NCI-H748 (cell line): ENCODE measurements at regions not wholly inside any gene's neighbourhood (a gene's known extent, or its start where the extent isn't known, plus 50 kb on each side); places are given as distances from the start of the nearest gene placed in this dataset.

Experiments
- DNase-seq: peaks from one replicate; lab custom pipeline; 2025; ENCODE audit not compliant: unreplicated experiment; lab: John Stamatoyannopoulos, UW

DNA sequence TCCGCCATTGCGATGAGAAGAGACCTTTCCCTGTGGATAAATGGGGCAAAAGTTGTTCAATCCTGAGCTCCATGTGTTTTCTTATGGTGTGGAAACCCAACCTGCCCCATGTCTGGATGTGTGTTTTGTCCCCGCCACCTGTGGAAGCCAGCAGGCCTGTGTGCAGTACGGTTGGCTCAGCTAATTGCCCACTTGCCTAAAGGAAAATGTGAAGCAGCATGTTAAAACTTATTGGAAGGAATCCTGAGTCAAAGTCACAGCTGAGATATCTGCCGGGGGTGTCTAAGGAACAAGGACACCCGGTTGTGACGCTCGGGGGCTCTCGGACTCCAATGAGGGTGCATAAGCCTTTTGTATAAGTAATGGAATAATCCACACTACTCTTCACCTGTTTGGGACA is 361.1 kb upstream of the IRX1 start:
- DNase-seq: no peak

- DNase-seq: no peak
Observed at GRCh38 chr5:3230941-3231340, 364.7 kb upstream of the IRX1 start.

GRCh38 chr5:3230254-3230653 is 365.4 kb upstream of the IRX1 start:
- DNase-seq: no peak

GRCh38 chr5:3226196-3226920 is 369.3 kb upstream of the IRX1 start:
- DNase-seq: peak; percentile 61

GRCh38 chr5:3225201-3225960 is 370.3 kb upstream of the IRX1 start:
- no peak for DNase-seq

GRCh38 chr5:3222924-3223323 is 372.7 kb upstream of the IRX1 start:
- no peak for DNase-seq

GRCh38 chr5:3221432-3221831 is 374.2 kb upstream of the IRX1 start:
- DNase-seq: no peak

DNA sequence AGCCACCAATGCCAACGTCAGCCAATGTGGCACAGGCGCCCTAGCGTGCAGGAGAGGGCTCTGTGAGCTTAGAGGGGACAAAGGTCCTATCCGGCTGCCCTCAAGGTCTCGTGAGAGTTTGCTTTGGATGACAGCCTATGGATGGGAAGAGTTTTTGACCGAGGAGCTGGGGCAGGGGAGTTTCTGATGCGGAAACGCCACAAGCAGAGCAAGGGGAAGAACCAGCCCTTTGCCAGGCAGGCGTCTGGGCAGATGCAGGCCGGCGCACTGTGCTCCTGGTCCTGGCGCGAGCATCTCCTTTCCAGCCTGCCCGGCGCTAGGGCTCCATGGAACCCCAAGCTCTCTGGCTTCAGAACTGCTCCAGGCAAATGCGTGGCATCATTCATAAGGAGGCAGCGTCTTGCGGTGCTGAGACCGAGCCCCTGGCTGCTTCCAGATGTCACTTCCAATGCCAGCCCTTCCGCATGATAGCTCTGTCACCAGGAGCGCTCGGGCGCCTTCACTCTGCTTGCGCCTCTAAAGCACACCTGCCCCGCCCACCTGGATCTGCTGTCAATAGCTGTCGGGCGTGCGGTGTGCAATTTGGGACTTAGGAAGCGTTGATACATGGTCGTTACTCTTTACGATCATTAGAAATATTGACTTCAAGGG is 374.9 kb upstream of the IRX1 start:
- DNase-seq: peak; percentile 75

DNA sequence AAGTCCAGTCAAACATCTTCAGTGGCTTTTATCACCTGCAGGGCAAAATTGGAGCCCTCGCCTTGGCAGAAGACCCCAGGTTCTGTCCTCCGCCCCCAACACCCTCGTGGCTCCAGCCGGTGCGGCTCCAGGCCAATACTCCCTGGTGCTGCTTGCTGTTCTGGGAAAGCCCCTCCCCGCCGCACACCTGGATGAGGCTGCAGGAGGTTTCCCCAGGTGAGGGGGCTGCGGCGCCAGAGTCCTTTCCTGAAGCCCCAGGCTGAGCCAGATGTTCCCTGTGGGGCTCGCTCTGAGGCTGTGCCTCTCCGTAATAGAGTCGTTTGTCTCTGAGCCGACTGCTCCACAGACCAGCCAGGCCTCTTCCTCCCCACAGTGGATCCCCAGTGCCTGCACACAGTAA is 375.4 kb upstream of the IRX1 start:
- DNase-seq: no peak

DNA sequence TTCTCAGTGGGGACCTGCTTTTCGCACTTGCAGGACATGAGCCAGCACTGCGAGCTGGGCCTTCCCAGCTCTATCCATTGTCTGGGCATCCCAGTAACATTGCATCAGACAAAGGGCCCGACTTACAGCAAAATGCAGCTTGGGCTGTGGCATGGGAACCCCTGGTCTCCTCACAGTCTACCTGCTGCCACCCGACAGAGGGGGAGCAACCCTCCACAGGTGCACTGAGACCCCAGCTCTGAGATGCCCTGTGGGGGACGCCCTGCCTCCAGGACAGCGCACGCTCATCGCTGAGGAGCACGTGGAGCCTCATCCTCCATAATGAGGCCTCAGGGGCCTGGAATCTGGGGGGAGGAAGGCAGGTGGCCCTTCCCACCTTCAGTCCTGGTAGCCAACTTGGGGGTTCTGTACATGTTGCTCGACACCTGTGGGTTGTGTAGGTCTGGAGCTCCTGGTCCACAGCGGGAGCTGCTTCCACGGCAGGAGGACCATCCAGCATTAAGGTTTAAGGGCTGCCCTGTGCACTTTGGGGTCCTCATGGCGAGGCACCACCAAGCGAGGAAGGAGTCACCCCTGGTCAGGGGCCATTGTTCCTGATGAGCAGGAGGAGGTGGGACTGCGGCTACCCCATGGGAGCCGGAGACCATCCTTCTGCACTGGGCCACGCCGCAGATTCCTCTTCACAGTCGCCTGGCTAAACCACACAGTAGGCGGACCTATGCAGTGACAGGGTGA is 376.5 kb upstream of the IRX1 start:
- no peak for DNase-seq

- no peak for DNase-seq
Observed at GRCh38 chr5:3217771-3218495, 377.7 kb upstream of the IRX1 start.

- no peak for DNase-seq
Observed at GRCh38 chr5:3217114-3217513, 378.5 kb upstream of the IRX1 start.

DNA sequence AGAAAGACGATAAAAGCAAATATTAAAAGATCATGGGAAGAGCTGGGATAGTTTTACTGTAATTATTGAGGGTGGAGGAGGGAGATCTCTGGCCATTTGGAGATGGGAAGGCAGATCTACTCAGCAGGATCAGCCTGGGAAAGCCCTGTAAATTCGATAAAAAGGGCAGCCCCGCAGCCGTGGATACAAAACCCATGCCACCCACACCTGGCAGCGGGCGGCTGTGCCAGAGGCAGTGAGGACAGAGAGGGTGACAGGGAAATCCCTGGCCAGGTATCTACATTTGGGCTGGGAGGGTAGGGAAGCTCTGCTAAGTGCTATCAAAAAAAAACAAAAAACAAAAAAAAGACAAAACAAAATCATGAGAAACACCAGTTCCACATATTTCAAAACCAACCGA is 379.2 kb upstream of the IRX1 start:
- no peak for DNase-seq

DNA sequence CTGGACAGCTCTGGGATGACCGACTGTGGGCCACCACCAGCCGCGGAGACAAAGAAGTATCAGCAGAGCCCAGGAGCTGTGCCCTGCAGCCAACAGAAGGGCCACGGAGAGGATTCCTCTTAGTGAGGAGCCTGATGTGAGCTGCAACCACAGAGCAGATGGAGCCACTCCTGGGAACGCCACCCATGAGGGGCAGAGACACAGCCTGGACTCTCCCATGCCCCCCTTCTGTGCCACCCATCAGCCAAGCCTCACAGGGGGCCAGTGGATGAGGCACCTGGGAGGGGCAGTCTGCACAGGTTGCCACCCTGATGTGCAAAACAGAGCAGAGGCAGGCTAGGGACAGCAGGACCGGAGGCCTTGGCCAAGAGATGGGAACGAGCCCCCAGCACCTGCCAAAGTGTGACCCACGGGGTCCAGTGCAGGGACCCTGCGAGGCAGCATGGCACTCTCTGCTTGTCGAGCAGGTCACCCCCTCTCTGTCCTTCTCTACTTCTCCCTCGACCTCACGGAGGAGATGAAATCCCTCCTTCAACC is 380.7 kb upstream of the IRX1 start:
- no peak for DNase-seq

DNA sequence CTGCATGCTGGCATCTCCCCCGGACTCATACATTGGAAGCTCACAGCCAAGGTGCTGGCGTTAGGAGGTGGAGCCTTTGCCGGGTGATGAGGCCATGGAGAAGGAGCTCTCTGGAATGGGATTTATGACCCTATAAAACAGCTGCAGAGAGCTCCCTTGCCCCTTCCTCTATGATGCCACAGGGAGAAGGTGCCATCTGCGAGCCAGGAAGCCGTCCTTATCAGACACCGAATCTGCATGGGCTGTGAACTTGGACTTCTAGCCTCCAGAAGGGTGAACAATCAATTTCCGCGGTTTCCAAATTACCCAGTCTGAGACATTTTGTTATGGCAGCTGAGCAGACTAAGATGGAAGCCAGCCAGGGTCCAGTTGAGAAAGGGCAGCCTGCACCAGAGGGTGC is 381.2 kb upstream of the IRX1 start:
- DNase-seq: no peak

- no peak for DNase-seq
Observed at GRCh38 chr5:3212869-3213268, 382.8 kb upstream of the IRX1 start.

GRCh38 chr5:3210531-3210930 is 385.1 kb upstream of the IRX1 start:
- no peak for DNase-seq

- DNase-seq: no peak
Observed at GRCh38 chr5:3209918-3210317, 385.7 kb upstream of the IRX1 start.

- no peak for DNase-seq
Observed at GRCh38 chr5:3202570-3202969, 393.1 kb upstream of the IRX1 start.

DNA sequence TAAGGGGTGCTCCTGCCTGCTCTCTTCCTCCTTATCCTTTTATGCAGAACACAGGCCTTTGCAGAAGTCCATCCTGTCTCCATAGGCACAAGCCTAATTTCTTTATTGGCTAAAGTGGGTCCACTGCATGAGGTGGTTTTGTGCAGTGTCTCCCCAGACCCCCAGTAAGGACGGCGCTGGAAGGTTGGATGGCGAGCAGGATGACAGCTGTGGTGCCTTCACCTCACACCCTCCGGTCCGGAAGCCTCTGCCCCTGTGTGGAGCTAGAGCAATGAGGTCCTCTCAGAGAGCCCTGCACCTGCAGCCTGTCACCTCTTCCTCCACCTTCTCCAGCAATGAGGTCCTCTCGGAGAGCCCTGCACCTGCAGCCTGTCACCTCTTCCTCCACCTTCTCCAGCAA is 393.7 kb upstream of the IRX1 start:
- no peak for DNase-seq

- no peak for DNase-seq
Observed at GRCh38 chr5:3201121-3201520, 394.5 kb upstream of the IRX1 start.
